ENCODE measurements at regions not wholly inside any gene's neighbourhood (a gene's known extent, or its start where the extent isn't known, plus 50 kb on each side); places are given as distances from the start of the nearest gene placed in this dataset.

DNA sequence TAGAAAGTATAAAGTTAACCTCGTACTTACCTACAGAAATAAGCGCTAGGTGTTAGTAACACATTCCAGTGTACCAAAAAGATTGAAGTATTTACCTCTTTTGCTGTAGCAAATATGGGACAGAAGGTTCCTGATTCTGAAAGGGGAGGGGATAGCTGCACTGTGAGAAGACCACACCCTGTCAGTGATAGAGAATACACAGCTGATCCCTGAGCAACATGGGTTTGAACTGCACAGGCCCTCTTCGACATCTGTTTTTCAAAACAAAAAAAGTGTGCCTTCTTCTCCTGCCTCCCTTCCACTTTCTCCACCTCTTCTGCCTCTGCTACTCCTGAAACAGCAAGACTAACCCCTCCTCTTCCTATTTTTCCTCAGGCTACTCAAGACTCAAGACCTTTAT is 201.8 kb upstream of the SLIT2 start:
- Histone ChIP-seq H3K27ac (ENCODE audit: low read depth, low read length, severe bottlenecking) (no peak overlapping the region), H3K36me3 (ENCODE audit: control insufficient read depth, insufficient read depth, low read length) (no peaks in the 10 kb centered on the region), H3K4me1 (ENCODE audit: control insufficient read depth, insufficient read depth, low read length, poor library complexity, severe bottlenecking) (no peaks in the 10 kb centered on the region), H3K4me3 (ENCODE audit: extremely low read depth, insufficient read depth, low read length, poor library complexity, severe bottlenecking) (no peak overlapping the region), H3K9me3 (ENCODE audit: control insufficient read depth, low read length) (no peaks in the 10 kb centered on the region)
- WGBS, 2 experiments (ENCODE audit: insufficient coverage in 2 of 2), result 70 to 90% methylated on average over 1 of the region's 3 CpGs

GRCh38 chr4:20046931-20047677 is 204.6 kb upstream of the SLIT2 start:
- Histone ChIP-seq H3K27ac (ENCODE audit: low read depth, low read length, severe bottlenecking) (no peak overlapping the region), H3K4me3 (ENCODE audit: extremely low read depth, insufficient read depth, low read length, poor library complexity, severe bottlenecking) (no peak overlapping the region), H3K4me1 (ENCODE audit: control insufficient read depth, insufficient read depth, low read length, poor library complexity, severe bottlenecking) (peaks cover 5% of the 10 kb centered on the region), H3K9me3 (ENCODE audit: control insufficient read depth, low read length) (no peaks in the 10 kb centered on the region), H3K36me3 (ENCODE audit: control insufficient read depth, insufficient read depth, low read length) (no peaks in the 10 kb centered on the region)
- no CpG with 5 or more reads among the region's 3 CpGs for WGBS, 2 experiments (ENCODE audit: insufficient coverage in 2 of 2)

DNA sequence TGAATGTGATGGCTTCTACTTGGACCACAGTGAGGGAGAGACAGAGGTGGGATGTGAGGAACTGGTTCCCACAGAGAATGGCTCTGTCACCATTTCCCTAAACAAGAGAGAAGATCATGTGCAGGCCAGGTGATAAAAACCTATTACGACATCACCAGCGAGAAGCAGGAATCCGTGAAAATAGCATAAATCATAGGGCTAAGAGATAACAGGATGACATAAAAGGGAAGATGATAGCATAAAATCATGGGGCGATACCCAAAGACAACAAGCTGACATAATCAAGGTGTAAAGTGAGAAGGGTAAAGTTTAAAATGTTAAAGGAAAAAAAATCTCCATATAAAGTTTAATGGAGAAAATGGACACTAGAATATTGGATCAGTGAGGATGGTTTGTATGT is 205.5 kb upstream of the SLIT2 start:
- Histone ChIP-seq H3K4me1 (ENCODE audit: control insufficient read depth, insufficient read depth, low read length, poor library complexity, severe bottlenecking) (peaks cover 5% of the 10 kb centered on the region), H3K27ac (ENCODE audit: low read depth, low read length, severe bottlenecking) (no peak overlapping the region), H3K4me3 (ENCODE audit: extremely low read depth, insufficient read depth, low read length, poor library complexity, severe bottlenecking) (no peak overlapping the region), H3K36me3 (ENCODE audit: control insufficient read depth, insufficient read depth, low read length) (no peaks in the 10 kb centered on the region), H3K9me3 (ENCODE audit: control insufficient read depth, low read length) (no peaks in the 10 kb centered on the region)
- 92 to 100% methylated on average over 3 to 4 of the region's 4 CpGs for WGBS, 2 experiments (ENCODE audit: insufficient coverage in 2 of 2)

GRCh38 chr4:20044966-20045365 is 206.7 kb upstream of the SLIT2 start:
- Histone ChIP-seq H3K9me3 (ENCODE audit: control insufficient read depth, low read length) (no peaks in the 10 kb centered on the region), H3K4me3 (ENCODE audit: extremely low read depth, insufficient read depth, low read length, poor library complexity, severe bottlenecking) (no peak overlapping the region), H3K27ac (ENCODE audit: low read depth, low read length, severe bottlenecking) (no peak overlapping the region), H3K4me1 (ENCODE audit: control insufficient read depth, insufficient read depth, low read length, poor library complexity, severe bottlenecking) (peaks cover 5% of the 10 kb centered on the region), H3K36me3 (ENCODE audit: control insufficient read depth, insufficient read depth, low read length) (no peaks in the 10 kb centered on the region)
- WGBS, 2 experiments (ENCODE audit: insufficient coverage in 2 of 2), result 80 to 100% methylated on average over 1 of the region's 3 CpGs

GRCh38 chr4:20044502-20044911 is 207.2 kb upstream of the SLIT2 start:
- WGBS, 2 experiments (ENCODE audit: insufficient coverage in 2 of 2), result 83 to 89% methylated on average over 1 of the region's 2 CpGs
- no peaks in the 10 kb centered on the region for H3K36me3 ChIP-seq (ENCODE audit: control insufficient read depth, insufficient read depth, low read length)
- H3K9me3 ChIP-seq (ENCODE audit: control insufficient read depth, low read length), result no peaks in the 10 kb centered on the region
- H3K4me1 ChIP-seq (ENCODE audit: control insufficient read depth, insufficient read depth, low read length, poor library complexity, severe bottlenecking), result peaks cover 5% of the 10 kb centered on the region
- no peak overlapping the region for H3K4me3 ChIP-seq (ENCODE audit: extremely low read depth, insufficient read depth, low read length, poor library complexity, severe bottlenecking)
- H3K27ac ChIP-seq (ENCODE audit: low read depth, low read length, severe bottlenecking), result no peak overlapping the region

DNA sequence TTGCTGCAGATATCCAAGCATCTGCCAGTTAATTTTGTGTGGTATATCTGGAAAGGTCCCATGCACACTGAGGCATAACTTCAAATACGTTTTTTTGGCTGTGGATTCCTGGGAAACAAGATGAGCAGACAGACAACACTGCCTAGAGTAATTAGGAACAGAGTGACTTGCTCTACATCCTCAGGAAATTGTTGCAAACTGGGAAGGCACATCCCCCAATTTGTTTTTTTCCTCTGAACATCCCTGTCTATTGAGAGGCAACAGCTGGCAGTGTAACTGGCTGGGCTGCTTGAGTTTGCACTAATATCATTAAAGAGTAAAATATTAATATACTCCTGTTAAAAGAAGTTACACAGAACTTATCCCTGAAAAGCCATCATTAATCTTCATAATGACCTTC is 207.7 kb upstream of the SLIT2 start:
- H3K27ac ChIP-seq (ENCODE audit: low read depth, low read length, severe bottlenecking), result no peak overlapping the region
- no peaks in the 10 kb centered on the region for H3K36me3 ChIP-seq (ENCODE audit: control insufficient read depth, insufficient read depth, low read length)
- no peaks in the 10 kb centered on the region for H3K9me3 ChIP-seq (ENCODE audit: control insufficient read depth, low read length)
- WGBS, 2 experiments (ENCODE audit: insufficient coverage in 2 of 2), result 55 to 88% methylated on average over 1 of the region's 1 CpG
- peaks cover 5% of the 10 kb centered on the region for H3K4me1 ChIP-seq (ENCODE audit: control insufficient read depth, insufficient read depth, low read length, poor library complexity, severe bottlenecking)
- no peak overlapping the region for H3K4me3 ChIP-seq (ENCODE audit: extremely low read depth, insufficient read depth, low read length, poor library complexity, severe bottlenecking)

DNA sequence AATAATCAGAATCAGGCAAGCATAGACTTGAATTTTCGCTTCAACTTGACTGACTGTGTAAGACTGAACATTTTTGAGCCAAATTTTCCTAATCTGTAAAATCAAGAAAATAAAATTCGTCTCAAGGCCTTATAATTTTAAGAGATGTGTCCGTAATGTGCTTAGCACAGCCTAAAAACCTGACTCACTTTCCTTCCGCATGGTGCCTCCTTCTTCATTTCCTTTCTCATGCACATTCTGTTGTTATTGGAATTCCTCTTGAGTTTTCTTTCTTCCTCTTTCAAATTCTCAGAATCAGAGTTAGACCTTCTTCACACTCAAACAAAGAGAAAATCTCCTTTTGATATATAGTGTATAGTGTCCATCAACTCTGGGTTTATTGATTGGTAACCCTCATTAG is 208.9 kb upstream of the SLIT2 start:
- Histone ChIP-seq H3K4me1 (ENCODE audit: control insufficient read depth, insufficient read depth, low read length, poor library complexity, severe bottlenecking) (peaks cover 5% of the 10 kb centered on the region), H3K4me3 (ENCODE audit: extremely low read depth, insufficient read depth, low read length, poor library complexity, severe bottlenecking) (no peak overlapping the region), H3K9me3 (ENCODE audit: control insufficient read depth, low read length) (no peaks in the 10 kb centered on the region), H3K27ac (ENCODE audit: low read depth, low read length, severe bottlenecking) (no peak overlapping the region), H3K36me3 (ENCODE audit: control insufficient read depth, insufficient read depth, low read length) (no peaks in the 10 kb centered on the region)
- 84 to 86% methylated on average over 3 of the region's 4 CpGs for WGBS, 2 experiments (ENCODE audit: insufficient coverage in 2 of 2)

DNA sequence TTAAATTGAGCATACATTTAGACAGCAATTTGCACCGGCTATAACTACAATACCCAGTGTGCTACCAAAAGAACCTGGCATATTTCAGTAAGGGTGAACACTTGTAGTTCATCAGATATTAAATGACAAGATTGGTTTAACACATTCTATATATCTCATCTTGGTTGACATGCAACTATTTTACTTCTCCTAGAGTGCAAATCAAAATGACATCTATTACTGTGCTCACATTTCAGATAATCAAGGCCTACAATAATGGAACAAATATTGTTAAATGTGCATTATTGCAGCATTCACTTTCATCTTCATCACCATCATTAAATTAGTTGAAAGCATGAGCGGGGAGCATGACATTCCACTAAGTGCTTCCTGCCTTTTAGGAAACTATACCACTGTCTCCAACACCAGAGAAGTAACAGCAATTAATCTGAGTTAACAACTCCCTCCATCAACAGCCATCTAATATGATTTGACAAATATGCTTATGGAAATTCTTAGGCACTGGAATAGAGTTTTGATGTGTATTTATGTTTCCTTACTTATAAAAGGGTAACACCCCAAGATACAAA is 209.8 kb upstream of the SLIT2 start:
- Histone ChIP-seq H3K4me1 (ENCODE audit: control insufficient read depth, insufficient read depth, low read length, poor library complexity, severe bottlenecking) (peaks cover 5% of the 10 kb centered on the region), H3K4me3 (ENCODE audit: extremely low read depth, insufficient read depth, low read length, poor library complexity, severe bottlenecking) (no peak overlapping the region), H3K36me3 (ENCODE audit: control insufficient read depth, insufficient read depth, low read length) (no peaks in the 10 kb centered on the region), H3K9me3 (ENCODE audit: control insufficient read depth, low read length) (no peaks in the 10 kb centered on the region), H3K27ac (ENCODE audit: low read depth, low read length, severe bottlenecking) (no peak overlapping the region)
- WGBS, 2 experiments (ENCODE audit: insufficient coverage in 2 of 2), result 83% methylated on average over 1 of the region's 2 CpGs; no CpG with 5 or more reads in 1 of the 2 experiments

GRCh38 chr4:20037745-20038144 is 214.0 kb upstream of the SLIT2 start:
- Histone ChIP-seq H3K4me3 (ENCODE audit: extremely low read depth, insufficient read depth, low read length, poor library complexity, severe bottlenecking) (no peak overlapping the region), H3K27ac (ENCODE audit: low read depth, low read length, severe bottlenecking) (no peak overlapping the region), H3K36me3 (ENCODE audit: control insufficient read depth, insufficient read depth, low read length) (no peaks in the 10 kb centered on the region), H3K9me3 (ENCODE audit: control insufficient read depth, low read length) (no peaks in the 10 kb centered on the region), H3K4me1 (ENCODE audit: control insufficient read depth, insufficient read depth, low read length, poor library complexity, severe bottlenecking) (no peaks in the 10 kb centered on the region)
- no CpG with 5 or more reads among the region's 3 CpGs for WGBS, 2 experiments (ENCODE audit: insufficient coverage in 2 of 2)

DNA sequence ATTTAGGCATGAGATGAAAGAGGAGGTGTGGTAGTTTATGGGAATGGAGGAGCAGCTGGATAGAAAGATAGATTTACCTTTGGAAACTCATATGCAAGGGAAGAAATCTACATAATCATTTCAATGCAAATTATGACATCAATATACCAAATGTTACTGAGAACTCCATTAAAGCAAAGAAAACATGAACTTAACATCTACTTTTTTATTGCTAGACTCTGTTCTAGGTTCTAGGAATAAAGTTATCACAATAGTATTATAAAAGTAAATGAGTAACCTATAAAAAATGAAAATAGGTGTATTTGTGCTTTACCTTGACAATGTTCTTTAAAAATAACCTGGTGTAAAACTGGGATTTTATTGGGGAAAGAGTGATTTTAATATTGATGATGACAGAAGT is 221.6 kb upstream of the SLIT2 start:
- H3K36me3 ChIP-seq (ENCODE audit: control insufficient read depth, insufficient read depth, low read length), result no peaks in the 10 kb centered on the region
- no peaks in the 10 kb centered on the region for H3K9me3 ChIP-seq (ENCODE audit: control insufficient read depth, low read length)
- no peaks in the 10 kb centered on the region for H3K4me1 ChIP-seq (ENCODE audit: control insufficient read depth, insufficient read depth, low read length, poor library complexity, severe bottlenecking)
- no peak overlapping the region for H3K4me3 ChIP-seq (ENCODE audit: extremely low read depth, insufficient read depth, low read length, poor library complexity, severe bottlenecking)
- H3K27ac ChIP-seq (ENCODE audit: low read depth, low read length, severe bottlenecking), result no peak overlapping the region

DNA sequence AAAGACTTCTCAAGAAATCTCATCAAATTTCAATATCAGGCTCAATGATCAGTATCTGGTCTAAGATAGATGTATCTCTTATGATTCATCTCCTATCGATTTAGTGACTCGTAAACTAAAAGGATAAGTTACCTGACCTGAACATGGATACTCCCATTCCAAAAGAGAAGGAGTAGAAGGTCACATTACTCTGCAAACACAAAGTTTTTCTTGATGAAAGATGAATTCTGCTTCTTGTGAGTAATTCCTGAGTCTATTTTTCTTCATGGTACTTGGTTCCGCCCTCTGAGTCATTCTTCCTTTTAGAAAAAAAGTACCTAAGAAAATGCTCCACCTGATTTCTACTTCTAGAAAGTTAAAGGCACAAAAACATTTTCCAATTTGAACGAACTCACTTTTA is 223.1 kb upstream of the SLIT2 start:
- no peaks in the 10 kb centered on the region for H3K4me1 ChIP-seq (ENCODE audit: control insufficient read depth, insufficient read depth, low read length, poor library complexity, severe bottlenecking)
- no peak overlapping the region for H3K4me3 ChIP-seq (ENCODE audit: extremely low read depth, insufficient read depth, low read length, poor library complexity, severe bottlenecking)
- H3K36me3 ChIP-seq (ENCODE audit: control insufficient read depth, insufficient read depth, low read length), result no peaks in the 10 kb centered on the region
- WGBS, 2 experiments (ENCODE audit: insufficient coverage in 2 of 2), result 92% methylated on average over 2 of the region's 4 CpGs; no CpG with 5 or more reads in 1 of the 2 experiments
- no peak overlapping the region for H3K27ac ChIP-seq (ENCODE audit: low read depth, low read length, severe bottlenecking)
- H3K9me3 ChIP-seq (ENCODE audit: control insufficient read depth, low read length), result no peaks in the 10 kb centered on the region
